ENCODE measurements at regions not wholly inside any gene's neighbourhood (a gene's known extent, or its start where the extent isn't known, plus 50 kb on each side); places are given as distances from the start of the nearest gene placed in this dataset.

DNA sequence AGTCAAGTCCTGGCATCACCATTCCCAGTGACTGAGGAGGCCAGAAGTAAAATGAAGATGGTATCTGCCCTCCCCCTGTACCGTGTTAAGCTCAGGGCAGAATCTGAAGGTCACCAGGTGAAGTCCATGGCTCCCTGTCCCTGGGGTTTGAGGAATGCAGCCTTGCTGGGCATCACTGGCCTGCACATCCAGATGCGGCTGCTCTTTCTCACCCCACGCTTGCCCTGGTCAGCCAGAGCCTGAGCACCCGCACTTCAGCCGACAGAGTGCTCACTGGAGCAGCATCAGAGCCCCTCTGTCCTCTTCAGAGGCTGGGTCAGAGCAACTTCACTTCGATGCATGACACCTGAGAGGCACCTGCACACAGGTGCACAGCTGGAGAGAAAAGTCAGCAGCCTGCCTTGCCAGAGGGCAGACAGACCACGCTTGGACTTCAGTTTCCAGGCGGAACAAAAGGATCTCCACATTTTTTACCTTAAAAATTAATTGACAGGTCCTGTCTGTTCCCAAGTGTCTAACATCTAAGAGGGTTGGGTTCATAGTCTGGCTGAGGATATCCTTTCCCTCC lies 267.3 kb downstream of the ANAPC1 start:
- no peak for DNase-seq (ENCODE audit: low read depth)
- TF ChIP-seq, protein P1, sequence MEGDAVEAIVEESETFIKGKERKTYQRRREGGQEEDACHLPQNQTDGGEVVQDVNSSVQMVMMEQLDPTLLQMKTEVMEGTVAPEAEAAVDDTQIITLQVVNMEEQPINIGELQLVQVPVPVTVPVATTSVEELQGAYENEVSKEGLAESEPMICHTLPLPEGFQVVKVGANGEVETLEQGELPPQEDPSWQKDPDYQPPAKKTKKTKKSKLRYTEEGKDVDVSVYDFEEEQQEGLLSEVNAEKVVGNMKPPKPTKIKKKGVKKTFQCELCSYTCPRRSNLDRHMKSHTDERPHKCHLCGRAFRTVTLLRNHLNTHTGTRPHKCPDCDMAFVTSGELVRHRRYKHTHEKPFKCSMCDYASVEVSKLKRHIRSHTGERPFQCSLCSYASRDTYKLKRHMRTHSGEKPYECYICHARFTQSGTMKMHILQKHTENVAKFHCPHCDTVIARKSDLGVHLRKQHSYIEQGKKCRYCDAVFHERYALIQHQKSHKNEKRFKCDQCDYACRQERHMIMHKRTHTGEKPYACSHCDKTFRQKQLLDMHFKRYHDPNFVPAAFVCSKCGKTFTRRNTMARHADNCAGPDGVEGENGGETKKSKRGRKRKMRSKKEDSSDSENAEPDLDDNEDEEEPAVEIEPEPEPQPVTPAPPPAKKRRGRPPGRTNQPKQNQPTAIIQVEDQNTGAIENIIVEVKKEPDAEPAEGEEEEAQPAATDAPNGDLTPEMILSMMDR (conservative IDR thresholded peaks at IDR 0.05; ENCODE audit: low read depth, low read length) = no peak
- no peak overlapping the region for H3K4me3 ChIP-seq (ENCODE audit: low read depth, low read length)

DNA sequence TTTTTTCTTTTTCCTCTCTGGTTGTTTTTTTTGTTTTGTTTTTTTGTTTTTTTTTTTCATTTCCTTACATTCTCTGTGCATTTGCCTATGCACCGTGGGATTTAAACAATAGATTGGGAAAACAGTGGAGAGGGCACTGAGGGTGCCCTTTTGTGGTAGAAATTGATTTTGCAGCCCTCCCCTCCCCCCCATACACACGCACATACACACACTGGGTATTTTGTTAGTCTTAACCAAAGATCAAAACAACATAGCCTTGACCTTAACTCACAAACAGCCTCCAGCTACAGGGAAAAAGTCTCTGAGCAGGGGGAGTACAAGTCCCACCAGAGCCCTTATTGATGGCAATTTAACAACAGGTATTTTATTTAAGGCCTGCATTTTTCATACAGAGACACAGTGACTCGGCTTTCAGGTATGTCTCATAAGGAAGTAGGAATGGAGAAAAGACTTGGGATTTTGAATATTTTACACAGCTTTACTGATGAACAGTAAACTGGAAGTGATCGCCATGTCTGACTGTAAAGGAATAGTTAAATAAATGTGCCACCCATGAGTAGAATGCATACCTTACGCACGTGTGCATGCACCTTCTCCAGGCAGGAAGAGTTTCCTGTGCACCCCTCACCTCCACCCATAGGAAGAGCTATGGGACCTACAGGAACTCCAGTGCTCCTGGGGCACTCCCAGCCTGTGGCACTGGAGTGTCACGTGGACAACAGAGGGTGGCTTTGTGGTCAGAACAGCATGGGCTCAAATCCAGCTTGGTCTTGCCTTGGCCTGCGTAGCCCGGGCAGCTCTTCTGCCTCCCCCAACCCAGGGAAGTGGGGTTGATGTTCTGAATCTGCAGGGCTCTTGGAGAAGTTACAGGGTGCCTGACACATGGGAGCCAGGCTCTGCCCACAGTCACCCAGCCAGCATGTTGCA lies 266.4 kb downstream of the ANAPC1 start:
- H3K4me3 ChIP-seq (ENCODE audit: low read depth, low read length) = no peak overlapping the region
- TF ChIP-seq, protein P1 (conservative IDR thresholded peaks at IDR 0.05; ENCODE audit: low read depth, low read length) = no peak
- peak; percentile 57 for DNase-seq (ENCODE audit: low read depth)

DNA sequence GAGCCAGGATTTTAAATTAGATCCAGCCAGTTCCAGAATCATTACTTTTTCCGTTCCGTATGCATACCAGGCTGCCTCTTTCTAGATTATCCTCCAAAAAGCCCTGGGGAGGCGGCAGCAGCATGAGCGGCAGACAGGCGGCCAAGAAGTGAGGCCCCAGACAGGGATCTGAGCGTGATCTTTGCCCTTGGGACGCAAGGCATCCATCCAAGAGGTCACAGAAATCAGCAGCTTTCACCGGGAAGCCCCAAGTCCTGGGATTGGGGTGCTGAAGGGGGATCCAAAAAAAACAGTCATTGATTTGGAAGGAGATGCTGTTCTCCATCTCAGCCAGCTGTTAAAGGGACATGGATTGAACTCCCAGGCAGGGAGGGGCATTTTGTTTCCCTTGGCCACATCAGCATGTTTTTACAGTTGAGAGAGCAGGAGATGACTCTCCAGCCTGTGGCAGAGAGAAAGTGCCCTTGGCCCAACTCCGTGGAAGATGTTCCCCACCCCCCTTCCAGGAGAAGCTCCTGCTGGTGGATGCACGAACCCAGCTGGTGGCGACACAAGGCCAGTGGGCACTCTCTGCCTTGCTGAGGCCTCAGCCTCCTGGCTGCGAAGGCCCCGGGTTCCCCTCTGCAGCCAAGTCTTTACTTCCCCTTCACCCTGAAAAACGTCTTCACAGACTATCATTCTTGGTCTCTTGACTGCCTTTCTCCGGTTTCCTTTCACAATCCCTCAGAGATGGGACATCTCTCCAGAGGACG lies 265.6 kb downstream of the ANAPC1 start:
- DNase-seq (ENCODE audit: low read depth) = no peak
- H3K4me3 ChIP-seq (ENCODE audit: low read depth, low read length) = no peak overlapping the region
- TF ChIP-seq, protein P1 (conservative IDR thresholded peaks at IDR 0.05; ENCODE audit: low read depth, low read length) = no peak

DNA sequence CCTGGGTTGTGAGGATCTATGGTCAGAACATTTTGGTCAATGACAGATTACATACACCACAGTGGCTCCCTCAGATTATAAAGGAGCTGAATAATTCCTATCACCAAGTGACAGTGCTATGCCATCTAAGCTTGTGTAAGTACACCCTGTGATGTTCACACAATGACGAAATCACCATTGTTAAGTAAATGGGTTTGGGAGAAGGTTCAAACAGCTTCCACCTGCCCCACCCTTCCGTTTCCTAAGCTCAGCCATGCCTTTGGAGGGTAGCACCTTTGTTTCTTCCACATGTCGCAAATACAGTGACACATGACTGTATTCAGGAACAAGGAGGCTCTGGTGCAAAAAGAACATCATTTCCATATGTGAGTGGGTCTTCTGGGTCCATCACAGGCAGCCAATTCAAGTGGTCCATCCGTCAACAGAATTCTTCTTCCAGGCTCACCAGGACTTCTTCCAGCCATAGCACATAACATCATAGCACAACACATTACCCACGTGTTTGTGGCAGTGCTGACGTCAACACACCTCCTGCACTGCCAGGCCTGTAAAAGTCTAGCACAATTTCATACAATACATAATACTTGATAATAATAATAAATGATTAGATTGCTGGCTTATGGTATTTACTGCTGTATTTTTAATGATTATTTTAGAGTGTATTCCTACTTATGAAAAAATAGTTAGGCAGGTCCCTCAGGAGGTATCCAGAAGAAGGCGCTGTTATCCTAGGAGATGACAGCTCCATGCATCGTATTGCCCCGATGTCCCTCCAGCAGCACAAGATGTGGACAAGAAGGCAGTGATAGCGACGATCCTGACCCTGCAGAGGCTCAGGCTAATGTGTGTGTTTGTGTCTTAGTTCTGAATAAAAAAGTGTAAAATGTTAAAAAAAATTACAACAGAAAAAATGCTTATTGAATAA lies 264.8 kb downstream of the ANAPC1 start:
- peak; percentile 41 for DNase-seq (ENCODE audit: low read depth)
- H3K4me3 ChIP-seq (ENCODE audit: low read depth, low read length) = no peak overlapping the region
- TF ChIP-seq, protein P1 (conservative IDR thresholded peaks at IDR 0.05; ENCODE audit: low read depth, low read length) = peak; percentile 41

DNA sequence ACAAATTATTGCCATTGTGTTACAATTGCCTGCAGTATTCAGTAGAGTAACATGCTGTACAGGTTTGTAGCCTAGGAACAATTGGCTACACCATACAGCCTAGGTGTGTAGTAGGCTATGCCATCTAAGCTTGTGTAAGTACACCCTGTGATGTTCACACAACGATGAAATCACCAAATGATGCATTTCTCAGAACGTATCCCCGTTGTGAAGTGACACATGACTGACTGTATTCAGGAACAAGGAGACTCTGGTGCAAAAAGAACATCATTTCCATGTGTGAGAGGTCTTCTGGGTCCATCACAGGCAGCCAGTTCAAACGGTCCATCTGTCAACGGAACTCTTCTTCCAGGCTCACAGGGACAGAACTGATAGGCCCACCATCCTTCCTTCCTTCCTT lies 263.7 kb downstream of the ANAPC1 start:
- TF ChIP-seq, protein P1 (conservative IDR thresholded peaks at IDR 0.05; ENCODE audit: low read depth, low read length) = no peak
- DNase-seq (ENCODE audit: low read depth) = no peak
- H3K4me3 ChIP-seq (ENCODE audit: low read depth, low read length) = no peak overlapping the region

DNA sequence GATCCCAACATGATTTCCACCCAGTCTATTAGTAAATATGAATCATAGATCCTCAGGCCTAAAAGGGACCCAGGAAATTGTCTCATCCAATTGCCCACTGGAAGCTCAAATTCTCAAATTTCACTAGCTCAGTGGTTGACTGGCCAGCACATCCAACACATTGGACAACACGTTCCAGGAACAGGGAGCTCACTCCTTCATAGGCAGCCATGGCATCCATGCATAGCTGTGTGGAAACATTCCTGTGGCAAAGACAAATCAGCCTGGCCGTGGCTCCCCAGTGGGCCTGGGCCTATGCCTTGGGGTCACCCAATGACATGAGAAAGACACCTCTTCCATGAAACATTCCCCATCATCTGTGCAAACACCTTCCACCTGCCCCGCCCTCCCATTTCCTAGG lies 261.1 kb downstream of the ANAPC1 start:
- DNase-seq (ENCODE audit: low read depth) = peak; percentile 50
- no peak overlapping the region for H3K4me3 ChIP-seq (ENCODE audit: low read depth, low read length)
- TF ChIP-seq, protein P1 (conservative IDR thresholded peaks at IDR 0.05; ENCODE audit: low read depth, low read length) = no peak

All from choroid plexus epithelial cell (primary cell).